ENCODE measurements at regions not wholly inside any gene's neighbourhood (a gene's known extent, or its start where the extent isn't known, plus 50 kb on each side); places are given as distances from the start of the nearest gene placed in this dataset.

DNA sequence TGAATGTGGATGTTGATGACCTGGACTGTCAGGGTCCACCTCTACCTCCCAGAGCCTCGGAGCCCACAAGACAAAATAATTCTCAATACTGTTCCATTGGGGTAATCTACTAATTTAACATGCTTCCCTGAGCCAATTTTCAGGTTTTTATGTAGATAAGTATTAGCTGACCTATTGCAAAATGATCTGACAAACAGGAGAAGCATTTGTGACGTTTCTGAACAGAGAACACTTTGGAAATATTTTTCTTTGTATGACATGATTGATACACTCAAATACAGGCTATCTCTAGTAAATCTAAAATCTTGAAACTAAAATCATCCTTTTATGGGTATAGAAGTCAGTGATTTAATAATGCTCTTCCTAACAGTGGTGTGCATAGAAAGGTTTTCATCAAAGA is 716.6 kb downstream of the KLHL13 start (continued):
- TF ChIP-seq, protein P1, sequence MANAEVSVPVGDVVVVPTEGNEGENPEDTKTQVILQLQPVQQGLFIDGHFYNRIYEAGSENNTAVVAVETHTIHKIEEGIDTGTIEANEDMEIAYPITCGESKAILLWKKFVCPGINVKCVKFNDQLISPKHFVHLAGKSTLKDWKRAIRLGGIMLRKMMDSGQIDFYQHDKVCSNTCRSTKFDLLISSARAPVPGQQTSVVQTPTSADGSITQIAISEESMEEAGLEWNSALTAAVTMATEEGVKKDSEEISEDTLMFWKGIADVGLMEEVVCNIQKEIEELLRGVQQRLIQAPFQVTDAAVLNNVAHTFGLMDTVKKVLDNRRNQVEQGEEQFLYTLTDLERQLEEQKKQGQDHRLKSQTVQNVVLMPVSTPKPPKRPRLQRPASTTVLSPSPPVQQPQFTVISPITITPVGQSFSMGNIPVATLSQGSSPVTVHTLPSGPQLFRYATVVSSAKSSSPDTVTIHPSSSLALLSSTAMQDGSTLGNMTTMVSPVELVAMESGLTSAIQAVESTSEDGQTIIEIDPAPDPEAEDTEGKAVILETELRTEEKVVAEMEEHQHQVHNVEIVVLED (CRISPR knock-in tag; IDR thresholded peaks at IDR 0.05): no peak
- TF ChIP-seq BRF2 (IDR thresholded peaks at IDR 0.05; ENCODE audit: borderline replicate concordance, insufficient read depth, insufficient read length) (no peak), ZNF780A (CRISPR knock-in tag; IDR thresholded peaks at IDR 0.05) (no peak), SAFB2 (IDR thresholded peaks at IDR 0.05; ENCODE audit: borderline replicate concordance, low read depth, low read length, severe bottlenecking) (no peak), RHOXF2B (CRISPR knock-in tag; conservative IDR thresholded peaks at IDR 0.05) (no peak), HLTF (IDR thresholded peaks at IDR 0.05) (no peak), ZNF41 (CRISPR knock-in tag; conservative IDR thresholded peaks at IDR 0.05) (no peak), ASH1L (IDR thresholded peaks at IDR 0.05; ENCODE audit: borderline replicate concordance, low read depth, partially characterized antibody) (no peak), HCFC1 (IDR thresholded peaks at IDR 0.05; ENCODE audit: low read depth, low read length) (no peak), ADNP (tag; IDR thresholded peaks at IDR 0.05) (no peak), TOE1 (IDR thresholded peaks at IDR 0.05; ENCODE audit: borderline replicate concordance) (no peak), TOE1 (CRISPR knock-in tag; IDR thresholded peaks at IDR 0.05; ENCODE audit: borderline replicate concordance, low read depth) (no peak), XRCC4 (IDR thresholded peaks at IDR 0.05; ENCODE audit: extremely low read depth, insufficient read depth, insufficient read length) (no peak), IRF2 (CRISPR knock-in tag; IDR thresholded peaks at IDR 0.05) (no peak)
- TF ChIP-seq, protein P2, sequence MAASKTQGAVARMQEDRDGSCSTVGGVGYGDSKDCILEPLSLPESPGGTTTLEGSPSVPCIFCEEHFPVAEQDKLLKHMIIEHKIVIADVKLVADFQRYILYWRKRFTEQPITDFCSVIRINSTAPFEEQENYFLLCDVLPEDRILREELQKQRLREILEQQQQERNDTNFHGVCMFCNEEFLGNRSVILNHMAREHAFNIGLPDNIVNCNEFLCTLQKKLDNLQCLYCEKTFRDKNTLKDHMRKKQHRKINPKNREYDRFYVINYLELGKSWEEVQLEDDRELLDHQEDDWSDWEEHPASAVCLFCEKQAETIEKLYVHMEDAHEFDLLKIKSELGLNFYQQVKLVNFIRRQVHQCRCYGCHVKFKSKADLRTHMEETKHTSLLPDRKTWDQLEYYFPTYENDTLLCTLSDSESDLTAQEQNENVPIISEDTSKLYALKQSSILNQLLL (CRISPR knock-in tag; IDR thresholded peaks at IDR 0.05; ENCODE audit: borderline replicate concordance): no peak
- TF ChIP-seq, protein P3, sequence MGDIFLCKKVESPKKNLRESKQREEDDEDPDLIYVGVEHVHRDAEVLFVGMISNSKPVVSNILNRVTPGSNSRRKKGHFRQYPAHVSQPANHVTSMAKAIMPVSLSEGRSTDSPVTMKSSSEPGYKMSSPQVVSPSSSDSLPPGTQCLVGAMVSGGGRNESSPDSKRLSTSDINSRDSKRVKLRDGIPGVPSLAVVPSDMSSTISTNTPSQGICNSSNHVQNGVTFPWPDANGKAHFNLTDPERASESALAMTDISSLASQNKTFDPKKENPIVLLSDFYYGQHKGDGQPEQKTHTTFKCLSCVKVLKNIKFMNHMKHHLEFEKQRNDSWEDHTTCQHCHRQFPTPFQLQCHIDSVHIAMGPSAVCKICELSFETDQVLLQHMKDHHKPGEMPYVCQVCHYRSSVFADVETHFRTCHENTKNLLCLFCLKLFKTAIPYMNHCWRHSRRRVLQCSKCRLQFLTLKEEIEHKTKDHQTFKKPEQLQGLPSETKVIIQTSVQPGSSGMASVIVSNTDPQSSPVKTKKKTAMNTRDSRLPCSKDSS (IDR thresholded peaks at IDR 0.05; ENCODE audit: low read depth, partially characterized antibody): no peak
